ENCODE measurements at regions not wholly inside any gene's neighbourhood (a gene's known extent, or its start where the extent isn't known, plus 50 kb on each side); places are given as distances from the start of the nearest gene placed in this dataset.
"Not testable (repeated sequence)": the region's sequence is repeated elsewhere in the genome, so short reads cannot be mapped to it uniquely, and the experiment has no call there.

GRCh38 chr7:66481229-66481628 lies 147.5 kb upstream of the KCTD7 start:
- H3K27me3 ChIP-seq (ENCODE audit: control insufficient read depth in 2 of 2, insufficient read depth in 2 of 2, low read length in 2 of 2); H2AFZ ChIP-seq (ENCODE audit: low read depth, low read length); BruUV-seq (replicated peaks); H3K9ac ChIP-seq (replicated peaks; ENCODE audit: extremely low read depth, insufficient read depth, low read length); H3K4me3 ChIP-seq (replicated peaks in 1 of 3; ENCODE audit: insufficient read depth in 1 of 3, low read depth in 1 of 3, low read length in 3 of 3); DNase-seq (ENCODE audit: low read depth, low spot score); POLR2A ChIA-PET; intact Hi-C loops (cut with micrococcal nuclease); dilution Hi-C loops (cut with MboI; ENCODE audit: extremely low pct_ligation_motif_present, low sequenced_read_pairs); H3K4me2 ChIP-seq (ENCODE audit: insufficient read depth, low read length); H3K9me3 ChIP-seq (replicated peaks; ENCODE audit: control insufficient read depth, insufficient read depth, low read length); H3K9me1 ChIP-seq (replicated peaks; ENCODE audit: control insufficient read depth, extremely low read depth, insufficient read depth, low read length); H3K36me3 ChIP-seq (ENCODE audit: control insufficient read depth in 2 of 2, extremely low read depth in 1 of 2, insufficient read depth in 2 of 2, low read length in 2 of 2); CTCF ChIA-PET; H3K27ac ChIP-seq (ENCODE audit: insufficient read depth, low read depth, low read length); H3K4me1 ChIP-seq (ENCODE audit: control insufficient read depth, extremely low read depth, insufficient read depth, low read length); H3K79me2 ChIP-seq (ENCODE audit: control insufficient read depth, insufficient read depth, low read length); H4K20me1 ChIP-seq (replicated peaks; ENCODE audit: control insufficient read depth, extremely low read depth, insufficient read depth, low read length); FAIRE-seq: not testable (repeated sequence)

GRCh38 chr7:66489065-66489464 lies 139.6 kb upstream of the KCTD7 start:
- FAIRE-seq; H3K4me2 ChIP-seq (ENCODE audit: insufficient read depth, low read length); DNase-seq (ENCODE audit: low read depth, low spot score); H3K4me1 ChIP-seq (ENCODE audit: control insufficient read depth, extremely low read depth, insufficient read depth, low read length); H3K9me1 ChIP-seq (replicated peaks; ENCODE audit: control insufficient read depth, extremely low read depth, insufficient read depth, low read length); CTCF ChIA-PET; H3K9ac ChIP-seq (replicated peaks; ENCODE audit: extremely low read depth, insufficient read depth, low read length); H3K4me3 ChIP-seq (replicated peaks in 1 of 3; ENCODE audit: insufficient read depth in 1 of 3, low read depth in 1 of 3, low read length in 3 of 3); H3K9me3 ChIP-seq (replicated peaks; ENCODE audit: control insufficient read depth, insufficient read depth, low read length); H4K20me1 ChIP-seq (replicated peaks; ENCODE audit: control insufficient read depth, extremely low read depth, insufficient read depth, low read length); dilution Hi-C loops (cut with MboI; ENCODE audit: extremely low pct_ligation_motif_present, low sequenced_read_pairs); H3K27ac ChIP-seq (ENCODE audit: insufficient read depth, low read depth, low read length); H2AFZ ChIP-seq (ENCODE audit: low read depth, low read length); POLR2A ChIA-PET; H3K27me3 ChIP-seq (ENCODE audit: control insufficient read depth in 2 of 2, insufficient read depth in 2 of 2, low read length in 2 of 2); H3K79me2 ChIP-seq (ENCODE audit: control insufficient read depth, insufficient read depth, low read length); H3K36me3 ChIP-seq (ENCODE audit: control insufficient read depth in 2 of 2, extremely low read depth in 1 of 2, insufficient read depth in 2 of 2, low read length in 2 of 2); BruUV-seq (replicated peaks); intact Hi-C loops (cut with micrococcal nuclease): not testable (repeated sequence)

GRCh38 chr7:66489741-66490140 lies 138.9 kb upstream of the KCTD7 start:
- H3K36me3 ChIP-seq (ENCODE audit: control insufficient read depth in 2 of 2, extremely low read depth in 1 of 2, insufficient read depth in 2 of 2, low read length in 2 of 2); H3K4me3 ChIP-seq (replicated peaks in 1 of 3; ENCODE audit: insufficient read depth in 1 of 3, low read depth in 1 of 3, low read length in 3 of 3); H3K27me3 ChIP-seq (ENCODE audit: control insufficient read depth in 2 of 2, insufficient read depth in 2 of 2, low read length in 2 of 2); FAIRE-seq; BruUV-seq (replicated peaks); H3K4me2 ChIP-seq (ENCODE audit: insufficient read depth, low read length); CTCF ChIA-PET; H3K9me3 ChIP-seq (replicated peaks; ENCODE audit: control insufficient read depth, insufficient read depth, low read length); H3K27ac ChIP-seq (ENCODE audit: insufficient read depth, low read depth, low read length); H3K9me1 ChIP-seq (replicated peaks; ENCODE audit: control insufficient read depth, extremely low read depth, insufficient read depth, low read length); H4K20me1 ChIP-seq (replicated peaks; ENCODE audit: control insufficient read depth, extremely low read depth, insufficient read depth, low read length); H3K4me1 ChIP-seq (ENCODE audit: control insufficient read depth, extremely low read depth, insufficient read depth, low read length); dilution Hi-C loops (cut with MboI; ENCODE audit: extremely low pct_ligation_motif_present, low sequenced_read_pairs); DNase-seq (ENCODE audit: low read depth, low spot score); H3K9ac ChIP-seq (replicated peaks; ENCODE audit: extremely low read depth, insufficient read depth, low read length); H3K79me2 ChIP-seq (ENCODE audit: control insufficient read depth, insufficient read depth, low read length); H2AFZ ChIP-seq (ENCODE audit: low read depth, low read length): not testable (repeated sequence)
- POLR2A ChIA-PET, result interaction anchor here (0.7 kb wide), 1 partner anchor 347 kb away, joined by 5 read pairs; no protein-coding TSS in a partner anchor
- intact Hi-C loops (cut with micrococcal nuclease), result loop anchor here (10.0 kb wide), 2 partner anchors 285 to 375 kb away; partner anchors contain the start of genes CRCP and TPST1

- H3K4me1 ChIP-seq (ENCODE audit: control insufficient read depth, extremely low read depth, insufficient read depth, low read length); H3K9me3 ChIP-seq (replicated peaks; ENCODE audit: control insufficient read depth, insufficient read depth, low read length); H3K4me3 ChIP-seq (replicated peaks in 1 of 3; ENCODE audit: insufficient read depth in 1 of 3, low read depth in 1 of 3, low read length in 3 of 3); H3K9me1 ChIP-seq (replicated peaks; ENCODE audit: control insufficient read depth, extremely low read depth, insufficient read depth, low read length); POLR2A ChIA-PET; H3K27me3 ChIP-seq (ENCODE audit: control insufficient read depth in 2 of 2, insufficient read depth in 2 of 2, low read length in 2 of 2); H4K20me1 ChIP-seq (replicated peaks; ENCODE audit: control insufficient read depth, extremely low read depth, insufficient read depth, low read length); H3K27ac ChIP-seq (ENCODE audit: insufficient read depth, low read depth, low read length); BruUV-seq (replicated peaks); CTCF ChIA-PET; H3K79me2 ChIP-seq (ENCODE audit: control insufficient read depth, insufficient read depth, low read length); dilution Hi-C loops (cut with MboI; ENCODE audit: extremely low pct_ligation_motif_present, low sequenced_read_pairs); FAIRE-seq; H3K9ac ChIP-seq (replicated peaks; ENCODE audit: extremely low read depth, insufficient read depth, low read length); H3K4me2 ChIP-seq (ENCODE audit: insufficient read depth, low read length); H2AFZ ChIP-seq (ENCODE audit: low read depth, low read length); DNase-seq (ENCODE audit: low read depth, low spot score); H3K36me3 ChIP-seq (ENCODE audit: control insufficient read depth in 2 of 2, extremely low read depth in 1 of 2, insufficient read depth in 2 of 2, low read length in 2 of 2): not testable (repeated sequence)
- intact Hi-C loops (cut with micrococcal nuclease), result loop anchor here (10.0 kb wide), 2 partner anchors 286 to 376 kb away; partner anchors contain the start of genes CRCP and TPST1
Observed at GRCh38 chr7:66490979-66491378, 137.7 kb upstream of the KCTD7 start.
